ENCODE measurements at regions not wholly inside any gene's neighbourhood (a gene's known extent, or its start where the extent isn't known, plus 50 kb on each side); places are given as distances from the start of the nearest gene placed in this dataset.
"Not testable (repeated sequence)": the region's sequence is repeated elsewhere in the genome, so short reads cannot be mapped to it uniquely, and the experiment has no call there.

- not testable (repeated sequence) for DNase-seq
Measured at GRCh38 chr7:149995369-149996026, 121.7 kb downstream of the ATP6V0E2 start.

DNA sequence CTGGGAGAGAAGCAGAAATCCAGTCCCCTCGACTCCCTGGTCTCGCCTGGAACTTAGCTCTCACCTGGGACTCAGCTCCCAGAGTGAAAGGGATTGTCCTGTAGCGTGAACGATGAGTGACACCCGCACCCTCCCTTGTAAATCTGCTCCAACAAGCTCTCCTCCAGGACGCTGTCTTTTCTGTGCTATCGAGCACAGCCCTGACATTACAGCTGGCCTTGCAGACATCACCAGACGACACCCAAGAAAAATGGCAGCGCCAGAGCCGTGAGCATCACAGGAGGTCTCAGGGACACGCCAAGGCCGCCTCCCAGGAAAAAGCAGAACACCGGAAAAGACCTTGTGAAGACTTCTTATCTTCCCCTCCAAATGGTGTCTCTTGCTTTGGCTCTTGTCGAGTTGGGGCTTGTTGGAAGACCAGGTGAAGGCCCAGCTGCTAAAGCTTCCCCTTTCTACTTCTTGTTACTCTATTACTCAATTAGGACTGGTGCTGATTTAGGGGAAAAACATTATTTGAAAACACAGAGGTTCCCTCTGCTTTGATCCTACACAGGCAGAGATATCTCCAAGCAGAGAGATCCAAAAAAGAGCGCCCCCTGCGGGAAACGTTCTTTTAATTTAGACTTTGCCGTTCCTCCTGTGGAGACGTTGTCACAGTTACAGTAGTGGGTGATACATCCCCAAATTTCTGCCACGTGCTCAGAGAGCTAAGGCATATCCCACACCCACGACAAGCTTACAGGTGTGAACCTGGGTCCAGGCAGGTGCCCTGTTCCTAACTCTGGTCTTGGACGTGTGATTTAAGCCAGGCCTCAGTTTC is 127.2 kb downstream of the ATP6V0E2 start:
- not testable (repeated sequence) for DNase-seq

GRCh38 chr7:150003304-150003810 is 129.6 kb downstream of the ATP6V0E2 start:
- no peak for DNase-seq

GRCh38 chr7:150003973-150004372 is 130.2 kb downstream of the ATP6V0E2 start:
- DNase-seq, result not testable (repeated sequence)

DNA sequence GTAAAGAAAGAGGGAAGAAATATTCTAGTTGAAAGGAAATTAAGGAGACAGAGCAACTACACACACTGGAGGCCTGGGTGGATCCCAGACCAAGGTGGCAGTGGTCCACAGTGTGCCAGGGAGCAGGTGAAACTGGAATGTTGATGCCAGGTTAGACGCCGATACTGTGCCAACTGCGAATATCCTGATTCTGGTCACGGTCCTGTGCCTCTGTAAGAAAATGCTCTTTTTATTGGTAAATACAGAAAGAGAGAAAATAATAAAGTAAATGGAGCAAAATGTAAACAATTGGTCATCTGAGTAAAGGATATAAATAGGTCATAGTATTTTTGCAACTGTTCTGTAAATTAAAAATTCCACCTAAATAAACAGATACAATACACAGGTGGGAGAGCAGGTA is 131.1 kb downstream of the ATP6V0E2 start:
- DNase-seq, result not testable (repeated sequence)

GRCh38 chr7:150009620-150010303 is 136.0 kb downstream of the ATP6V0E2 start:
- DNase-seq, result not testable (repeated sequence)

DNA sequence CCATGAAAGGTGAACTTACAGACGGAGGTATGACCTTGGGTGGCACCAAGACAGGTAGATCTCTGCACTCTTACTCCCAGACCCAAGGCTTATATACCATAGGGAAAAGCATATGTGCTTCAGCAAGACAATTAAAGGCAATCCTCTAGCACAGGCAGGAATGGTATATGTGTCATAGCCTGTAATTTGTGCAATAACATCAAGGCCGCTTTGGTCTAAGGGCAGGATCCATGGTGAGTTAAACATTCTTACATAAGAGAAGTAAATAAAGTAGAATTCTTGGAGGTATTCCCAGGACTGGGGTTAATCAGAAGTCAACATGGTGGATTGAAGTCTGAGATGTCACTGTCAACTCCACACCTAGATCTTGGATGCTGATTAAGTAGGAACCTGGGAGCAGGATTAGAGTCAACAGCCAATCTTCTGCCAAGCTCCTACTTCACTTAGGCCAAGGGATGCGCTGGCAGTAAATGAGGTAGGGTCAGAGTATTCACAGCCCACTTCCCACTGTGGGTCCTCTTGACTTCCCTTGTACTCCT is 143.0 kb downstream of the ATP6V0E2 start:
- not testable (repeated sequence) for DNase-seq

GRCh38 chr7:150020210-150020609 is 146.4 kb downstream of the ATP6V0E2 start:
- DNase-seq, result not testable (repeated sequence)

GRCh38 chr7:150024550-150025490 is 151.1 kb downstream of the ATP6V0E2 start:
- DNase-seq, result not testable (repeated sequence)

- DNase-seq, result not testable (repeated sequence)
Measured at GRCh38 chr7:150025802-150026201, 152.0 kb downstream of the ATP6V0E2 start.

DNA sequence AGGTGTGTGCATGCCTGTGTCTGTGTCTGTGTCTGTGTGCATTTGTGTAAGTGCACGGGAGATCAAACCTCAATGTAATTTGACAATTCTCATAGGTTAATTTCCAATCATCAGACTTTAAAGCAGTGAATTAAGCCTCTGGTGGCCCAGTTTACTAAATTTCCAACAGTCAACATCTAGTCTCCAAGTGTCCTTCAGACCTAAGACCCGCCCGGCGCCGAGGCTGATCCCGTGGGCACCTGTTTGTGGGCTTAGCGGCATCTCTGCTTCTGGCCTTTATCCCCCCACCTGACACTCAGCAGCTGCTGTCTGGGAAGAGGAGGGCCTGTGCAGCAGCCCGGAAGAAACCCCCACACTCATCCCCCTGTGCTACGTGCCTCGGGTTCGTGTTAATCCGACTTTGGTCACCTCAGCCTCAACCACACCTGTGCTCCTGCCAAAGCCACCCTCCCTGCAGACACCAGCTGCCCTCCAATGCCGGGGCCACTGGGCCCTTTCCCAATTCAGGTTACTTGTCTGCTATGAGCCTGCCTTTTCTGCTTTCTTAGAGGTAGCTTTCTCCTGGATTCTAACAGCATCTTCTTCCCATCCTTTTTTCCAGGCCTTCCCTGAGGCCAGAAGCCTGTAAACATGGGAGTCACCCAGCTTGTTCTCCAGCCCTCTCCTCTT is 154.7 kb downstream of the ATP6V0E2 start:
- not testable (repeated sequence) for DNase-seq

GRCh38 chr7:150029013-150029389 is 155.2 kb downstream of the ATP6V0E2 start:
- DNase-seq, result not testable (repeated sequence)

- DNase-seq, result not testable (repeated sequence)
Measured at GRCh38 chr7:150031733-150032132, 158.0 kb downstream of the ATP6V0E2 start.

- not testable (repeated sequence) for DNase-seq
Measured at GRCh38 chr7:150033711-150034110, 159.9 kb downstream of the ATP6V0E2 start.

DNA sequence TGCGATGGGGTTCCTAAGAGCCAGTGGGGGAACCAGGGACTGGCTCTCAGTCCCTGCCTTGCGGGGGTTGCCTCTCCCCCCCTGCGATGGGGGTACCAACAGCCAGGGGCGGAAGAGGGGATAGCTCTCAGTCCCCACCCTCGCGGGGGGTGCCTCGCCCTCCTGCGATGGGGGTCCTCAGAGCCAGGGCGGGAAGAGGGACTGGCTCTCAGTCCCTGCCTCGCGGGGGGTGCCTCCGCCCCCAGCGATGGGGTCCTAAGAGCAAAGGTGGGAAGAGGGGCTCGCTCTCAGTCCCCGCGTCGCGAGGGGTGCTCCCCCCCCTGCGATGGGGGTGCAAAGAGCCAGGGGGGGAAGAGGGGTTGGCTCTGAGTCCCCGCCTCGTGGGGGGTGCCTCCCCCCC is 162.0 kb downstream of the ATP6V0E2 start:
- not testable (repeated sequence) for DNase-seq

DNA sequence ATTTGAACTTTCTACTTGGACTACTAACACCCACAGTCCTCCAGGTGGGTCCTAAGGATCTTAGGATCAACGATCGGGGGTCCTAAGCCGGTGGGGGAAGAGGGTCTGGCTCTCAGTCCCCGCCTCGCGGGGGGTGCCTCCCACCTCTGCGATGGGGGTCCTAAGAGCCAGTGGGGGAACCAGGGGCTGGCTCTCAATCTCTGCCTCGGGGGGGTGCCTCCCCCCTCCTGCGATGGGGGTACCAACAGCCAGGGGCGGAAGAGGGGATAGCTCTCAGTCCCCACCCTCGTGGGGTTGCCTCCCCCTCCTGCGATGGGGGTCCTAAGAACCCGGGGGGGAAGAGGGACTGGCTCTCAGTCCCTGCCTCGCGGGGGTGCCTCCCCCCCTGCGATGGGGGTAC is 165.3 kb downstream of the ATP6V0E2 start:
- DNase-seq, result not testable (repeated sequence)

DNA sequence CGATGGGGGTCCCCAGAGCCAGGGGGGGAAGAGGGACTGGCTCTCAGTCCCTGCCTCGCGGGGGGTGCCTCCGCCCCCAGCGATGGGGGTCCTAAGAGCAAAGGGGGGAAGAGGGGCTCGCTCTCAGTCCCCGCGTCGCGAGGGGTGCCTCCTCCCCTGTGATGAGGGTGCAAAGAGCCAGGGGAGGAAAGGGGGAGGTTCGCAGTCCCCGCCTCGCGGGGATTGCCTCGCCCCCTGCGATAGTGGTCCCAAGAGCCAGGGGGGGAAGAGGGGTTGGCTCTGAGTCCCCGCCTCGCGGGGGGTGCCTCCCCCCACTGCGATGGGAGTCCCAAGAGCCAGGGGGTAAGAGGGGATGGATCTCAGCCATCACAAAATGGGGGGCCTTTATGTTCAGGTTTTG is 168.5 kb downstream of the ATP6V0E2 start:
- DNase-seq, result not testable (repeated sequence)

- DNase-seq, result peak; percentile 20
Measured at GRCh38 chr7:150044771-150045170, 171.0 kb downstream of the ATP6V0E2 start.

DNA sequence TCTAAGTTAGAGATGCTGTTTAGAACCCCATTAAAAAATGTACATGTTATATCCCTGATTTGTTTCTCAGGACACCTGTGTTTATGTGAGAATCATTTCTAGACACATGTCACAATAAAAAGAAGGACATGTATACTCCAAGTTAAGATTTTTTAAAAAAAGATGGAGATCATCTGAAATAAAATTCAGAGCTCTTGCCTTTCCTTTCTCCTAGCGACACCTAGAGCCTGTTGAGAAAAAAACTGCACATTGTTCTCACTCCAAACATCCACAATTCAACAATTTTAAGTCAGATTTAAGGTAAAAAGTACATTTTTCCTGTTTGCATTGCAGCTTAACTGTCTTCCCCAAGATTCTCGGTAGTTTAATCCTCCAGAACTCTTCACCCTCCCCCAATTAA is 171.8 kb downstream of the ATP6V0E2 start:
- DNase-seq, result not testable (repeated sequence)

- not testable (repeated sequence) for DNase-seq
Measured at GRCh38 chr7:150046290-150047194, 172.8 kb downstream of the ATP6V0E2 start.
